Peyer's patch (tissue), 4 donors: ENCODE measurements at regions not wholly inside any gene's neighbourhood (a gene's known extent, or its start where the extent isn't known, plus 50 kb on each side); places are given as distances from the start of the nearest gene placed in this dataset.

Source experiments
- CTCF ChIP-seq, 6 experiments: fragments of 450-650 bp in 4 of 6; fragments of 200-600 bp in 2 of 6; sonication (generic) in 1 of 6; IDR thresholded peaks; one replicate each; pipeline ENCODE4 v1.5.1; 2017 to 2019; ENCODE audit warnings: antibody characterized with exemption in 6 of 6, mild to moderate bottlenecking in 3 of 6, moderate library complexity in 1 of 6
- POLR2A ChIP-seq, 2 donors: fragments of 450-650 bp; IDR thresholded peaks; one replicate each; pipeline ENCODE4 v1.5.1; 2017; ENCODE audit warnings: antibody characterized with exemption in 2 of 2, mild to moderate bottlenecking in 2 of 2, moderate library complexity in 2 of 2

DNA sequence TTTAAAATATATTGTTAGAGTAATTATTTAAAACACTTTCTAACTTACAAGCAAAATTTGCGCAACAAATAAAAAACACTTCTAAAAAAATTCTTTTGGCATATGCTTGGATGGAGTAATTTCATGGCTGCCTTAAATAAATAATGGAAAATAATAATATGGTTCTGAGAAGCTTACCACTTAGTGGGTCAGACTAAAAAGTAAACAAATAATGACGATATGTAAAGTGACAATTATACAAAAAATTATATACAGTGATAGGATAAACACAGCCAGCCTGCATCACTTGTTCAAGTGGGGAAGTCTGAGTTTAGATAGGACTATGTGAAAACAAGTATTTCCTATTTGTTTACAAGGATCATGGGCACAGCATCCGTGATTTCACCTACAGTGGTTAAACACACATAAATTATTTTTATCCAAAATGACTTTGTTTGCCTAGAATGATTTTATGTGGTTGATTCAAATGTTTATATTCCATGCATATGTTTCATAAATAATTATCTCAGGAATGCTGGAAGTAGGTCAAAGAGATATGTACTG is 141.7 kb upstream of the SEMA3D start:
- no peak for TF ChIP-seq CTCF (IDR thresholded peaks at IDR 0.05)
- TF ChIP-seq POLR2A (IDR thresholded peaks at IDR 0.05) = no peak
